ENCODE measurements at regions not wholly inside any gene's neighbourhood (a gene's known extent, or its start where the extent isn't known, plus 50 kb on each side); places are given as distances from the start of the nearest gene placed in this dataset.

DNA sequence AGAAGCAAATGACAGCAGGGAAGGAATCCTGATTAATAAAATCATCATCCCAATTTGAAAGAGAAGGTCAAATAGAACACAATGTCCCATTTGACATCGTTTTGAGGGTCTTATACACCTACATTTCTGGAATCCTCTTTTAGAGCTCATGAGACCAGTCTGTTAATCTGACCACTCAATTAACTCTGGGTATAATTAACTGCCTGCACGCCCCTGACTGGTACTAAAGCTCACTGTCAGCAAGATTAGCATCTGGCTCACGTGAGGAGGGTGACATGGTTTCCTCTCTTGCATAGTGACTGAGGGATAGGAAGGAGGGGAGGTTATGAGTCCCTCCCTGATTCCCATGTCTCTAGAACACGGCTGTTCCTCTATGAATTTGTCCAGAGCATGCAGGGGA lies 124.3 kb downstream of the ICOS start (continued):
- TF ChIP-seq, protein P1, sequence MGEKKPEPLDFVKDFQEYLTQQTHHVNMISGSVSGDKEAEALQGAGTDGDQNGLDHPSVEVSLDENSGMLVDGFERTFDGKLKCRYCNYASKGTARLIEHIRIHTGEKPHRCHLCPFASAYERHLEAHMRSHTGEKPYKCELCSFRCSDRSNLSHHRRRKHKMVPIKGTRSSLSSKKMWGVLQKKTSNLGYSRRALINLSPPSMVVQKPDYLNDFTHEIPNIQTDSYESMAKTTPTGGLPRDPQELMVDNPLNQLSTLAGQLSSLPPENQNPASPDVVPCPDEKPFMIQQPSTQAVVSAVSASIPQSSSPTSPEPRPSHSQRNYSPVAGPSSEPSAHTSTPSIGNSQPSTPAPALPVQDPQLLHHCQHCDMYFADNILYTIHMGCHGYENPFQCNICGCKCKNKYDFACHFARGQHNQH (CRISPR knock-in tag; IDR thresholded peaks at IDR 0.05) = no peak

DNA sequence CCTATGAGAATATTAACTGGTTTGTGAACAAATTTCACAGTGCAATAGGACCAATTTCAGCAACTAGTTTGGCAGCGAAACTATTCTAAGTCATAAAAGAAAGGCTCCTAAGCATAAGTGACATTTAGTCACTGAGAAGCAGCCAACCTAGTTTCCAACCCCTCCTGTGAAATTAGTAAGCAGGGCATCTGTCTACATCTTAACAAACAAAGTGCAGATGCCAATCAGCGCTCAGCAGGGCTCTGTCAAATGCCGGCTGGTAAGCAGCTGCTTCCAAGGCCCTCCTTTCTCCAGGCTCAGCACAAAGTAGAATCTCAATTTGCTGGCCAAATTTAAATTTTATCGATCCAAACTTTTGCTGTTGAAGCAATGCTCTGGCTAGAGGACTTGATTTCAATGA lies 124.7 kb downstream of the ICOS start:
- in situ Hi-C loops (cut with HindIII; ENCODE audit: extremely low pct_ligation_motif_present, low pct_unique_long_range_greater_than_20kb) = no loop called here
- ATAC-seq (no peak), FAIRE-seq (no peak), DNase-seq (ENCODE audit: low spot score) (no peak)
- H3K9ac ChIP-seq (ENCODE audit: insufficient read depth, low read depth, low read length) = no peak overlapping the region
- H3K4me2 ChIP-seq (ENCODE audit: low read depth, low read length) = no peak overlapping the region
- H3K9me3 ChIP-seq (ENCODE audit: low read length) = no peaks in the 10 kb centered on the region
- H2AFZ ChIP-seq (ENCODE audit: low read length) = no peak overlapping the region
- BruUV-seq (replicated peaks) = no TSS peak
- H3K36me3 ChIP-seq (replicated peaks in 1 of 2; ENCODE audit: control insufficient read depth in 1 of 2, insufficient read depth in 2 of 2, low read length in 2 of 2) = no peaks in the 10 kb centered on the region
- WGBS (ENCODE audit: low lambda C conversion rate) = 10% methylated on average over 4 of the region's 4 CpGs
- no peaks in the 10 kb centered on the region for H4K20me1 ChIP-seq (ENCODE audit: insufficient read depth, low read length)
- ChIA-PET CTCF (ENCODE audit: low intra/inter-chr PET ratio, low total read pairs) (no interaction called here), POLR2A (no interaction called here)
- no peaks in the 10 kb centered on the region for H3K4me1 ChIP-seq (ENCODE audit: insufficient read depth, low read length)
- intact Hi-C loops (cut with micrococcal nuclease; ENCODE audit: unreplicated experiment) = no loop called here
- H3K27me3 ChIP-seq (ENCODE audit: control insufficient read depth in 1 of 2, insufficient read depth in 2 of 2, low read length in 2 of 2) = peaks cover 2 to 4% of the 10 kb centered on the region in 2 experiments; a peak in 2 of 5 replicates
- no peak overlapping the region for H3K27ac ChIP-seq (ENCODE audit: extremely low read length, insufficient read depth, low read length)
- no peak overlapping the region for H3K4me3 ChIP-seq (replicated peaks in 1 of 3; ENCODE audit: insufficient read depth in 1 of 3, low read depth in 2 of 3, low read length in 3 of 3)
- H3K79me2 ChIP-seq (ENCODE audit: insufficient read depth, low read length) = no peaks in the 10 kb centered on the region
- TF ChIP-seq, protein P2, sequence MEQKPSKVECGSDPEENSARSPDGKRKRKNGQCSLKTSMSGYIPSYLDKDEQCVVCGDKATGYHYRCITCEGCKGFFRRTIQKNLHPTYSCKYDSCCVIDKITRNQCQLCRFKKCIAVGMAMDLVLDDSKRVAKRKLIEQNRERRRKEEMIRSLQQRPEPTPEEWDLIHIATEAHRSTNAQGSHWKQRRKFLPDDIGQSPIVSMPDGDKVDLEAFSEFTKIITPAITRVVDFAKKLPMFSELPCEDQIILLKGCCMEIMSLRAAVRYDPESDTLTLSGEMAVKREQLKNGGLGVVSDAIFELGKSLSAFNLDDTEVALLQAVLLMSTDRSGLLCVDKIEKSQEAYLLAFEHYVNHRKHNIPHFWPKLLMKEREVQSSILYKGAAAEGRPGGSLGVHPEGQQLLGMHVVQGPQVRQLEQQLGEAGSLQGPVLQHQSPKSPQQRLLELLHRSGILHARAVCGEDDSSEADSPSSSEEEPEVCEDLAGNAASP (CRISPR knock-in tag; IDR thresholded peaks at IDR 0.05; ENCODE audit: borderline replicate concordance) = no peak
- TF ChIP-seq ZNF7 (CRISPR knock-in tag; IDR thresholded peaks at IDR 0.05) = no peak
- no peak for TF ChIP-seq HMGA1 (CRISPR knock-in tag; conservative IDR thresholded peaks at IDR 0.05)
- no peak for TF ChIP-seq ZNF563 (CRISPR knock-in tag; IDR thresholded peaks at IDR 0.05)
- TF ChIP-seq KMT2A (CRISPR knock-in tag; IDR thresholded peaks at IDR 0.05) = no peak
- no peak for TF ChIP-seq ARHGAP35 (CRISPR knock-in tag; IDR thresholded peaks at IDR 0.05; ENCODE audit: borderline replicate concordance)
- TF ChIP-seq, protein P3, sequence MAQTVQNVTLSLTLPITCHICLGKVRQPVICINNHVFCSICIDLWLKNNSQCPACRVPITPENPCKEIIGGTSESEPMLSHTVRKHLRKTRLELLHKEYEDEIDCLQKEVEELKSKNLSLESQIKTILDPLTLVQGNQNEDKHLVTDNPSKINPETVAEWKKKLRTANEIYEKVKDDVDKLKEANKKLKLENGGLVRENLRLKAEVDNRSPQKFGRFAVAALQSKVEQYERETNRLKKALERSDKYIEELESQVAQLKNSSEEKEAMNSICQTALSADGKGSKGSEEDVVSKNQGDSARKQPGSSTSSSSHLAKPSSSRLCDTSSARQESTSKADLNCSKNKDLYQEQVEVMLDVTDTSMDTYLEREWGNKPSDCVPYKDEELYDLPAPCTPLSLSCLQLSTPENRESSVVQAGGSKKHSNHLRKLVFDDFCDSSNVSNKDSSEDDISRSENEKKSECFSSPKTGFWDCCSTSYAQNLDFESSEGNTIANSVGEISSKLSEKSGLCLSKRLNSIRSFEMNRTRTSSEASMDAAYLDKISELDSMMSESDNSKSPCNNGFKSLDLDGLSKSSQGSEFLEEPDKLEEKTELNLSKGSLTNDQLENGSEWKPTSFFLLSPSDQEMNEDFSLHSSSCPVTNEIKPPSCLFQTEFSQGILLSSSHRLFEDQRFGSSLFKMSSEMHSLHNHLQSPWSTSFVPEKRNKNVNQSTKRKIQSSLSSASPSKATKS (CRISPR knock-in tag; IDR thresholded peaks at IDR 0.05) = no peak
- no peak for TF ChIP-seq ISX (CRISPR knock-in tag; conservative IDR thresholded peaks at IDR 0.05)
- no peak for TF ChIP-seq HOXD1 (CRISPR knock-in tag; IDR thresholded peaks at IDR 0.05)
- no peak for TF ChIP-seq ZNF567 (CRISPR knock-in tag; IDR thresholded peaks at IDR 0.05; ENCODE audit: borderline replicate concordance)
- no peak for TF ChIP-seq ZFP36 (IDR thresholded peaks at IDR 0.05; ENCODE audit: borderline replicate concordance, low read depth, low read length, partially characterized antibody)
- TF ChIP-seq, protein P4, sequence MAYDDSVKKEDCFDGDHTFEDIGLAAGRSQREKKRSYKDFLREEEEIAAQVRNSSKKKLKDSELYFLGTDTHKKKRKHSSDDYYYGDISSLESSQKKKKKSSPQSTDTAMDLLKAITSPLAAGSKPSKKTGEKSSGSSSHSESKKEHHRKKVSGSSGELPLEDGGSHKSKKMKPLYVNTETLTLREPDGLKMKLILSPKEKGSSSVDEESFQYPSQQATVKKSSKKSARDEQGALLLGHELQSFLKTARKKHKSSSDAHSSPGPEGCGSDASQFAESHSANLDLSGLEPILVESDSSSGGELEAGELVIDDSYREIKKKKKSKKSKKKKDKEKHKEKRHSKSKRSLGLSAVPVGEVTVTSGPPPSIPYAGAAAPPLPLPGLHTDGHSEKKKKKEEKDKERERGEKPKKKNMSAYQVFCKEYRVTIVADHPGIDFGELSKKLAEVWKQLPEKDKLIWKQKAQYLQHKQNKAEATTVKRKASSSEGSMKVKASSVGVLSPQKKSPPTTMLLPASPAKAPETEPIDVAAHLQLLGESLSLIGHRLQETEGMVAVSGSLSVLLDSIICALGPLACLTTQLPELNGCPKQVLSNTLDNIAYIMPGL (CRISPR knock-in tag; IDR thresholded peaks at IDR 0.05; ENCODE audit: borderline replicate concordance in 1 of 2, low read depth in 1 of 2) = no peak
- no peak for TF ChIP-seq ZNF891 (CRISPR knock-in tag; IDR thresholded peaks at IDR 0.05)
- TF ChIP-seq HNRNPK (IDR thresholded peaks at IDR 0.05; ENCODE audit: low read depth, low read length, poor library complexity, severe bottlenecking) = no peak
- no peak for TF ChIP-seq NFATC3 (CRISPR knock-in tag; IDR thresholded peaks at IDR 0.05)
- TF ChIP-seq BORCS8-MEF2B (CRISPR knock-in tag; IDR thresholded peaks at IDR 0.05) = no peak
- no peak for TF ChIP-seq BHLHE40 (IDR thresholded peaks at IDR 0.05; ENCODE audit: low read length)
- TF ChIP-seq TBX2 (CRISPR knock-in tag; IDR thresholded peaks at IDR 0.05; ENCODE audit: borderline replicate concordance) = no peak
